Heart right ventricle (tissue), 16 donors: ENCODE measurements at regions not wholly inside any gene's neighbourhood (a gene's known extent, or its start where the extent isn't known, plus 50 kb on each side); places are given as distances from the start of the nearest gene placed in this dataset.

ENCODE experiments used
- ATAC-seq, 8 donors: fragments of 200-7000 bp; cut with Tn5 transposase; one replicate each; pipeline ENCODE4 v1.9.1; 2020; ENCODE audit warnings: mild to moderate bottlenecking in 8 of 8, moderate library complexity in 8 of 8, moderate number of reproducible peaks in 1 of 8
- DNase-seq, 2 donors: peaks; one replicate each; pipeline ENCODE4 v3.0.0-alpha.2; 2020
- H3K27ac ChIP-seq, 10 donors: fragments of 200-600 bp; sonication (generic) in 2 of 10; one replicate each; pipeline versions ENCODE4 v1.5.0 to v1.8.0; 2020 to 2022; ENCODE audit warnings: mild to moderate bottlenecking in 3 of 10
- H3K27me3 ChIP-seq, 7 donors: fragments of 200-600 bp; one replicate each; pipeline ENCODE4 v1.8.0; 2021 to 2022; ENCODE audit warnings: mild to moderate bottlenecking in 2 of 7
- H3K36me3 ChIP-seq, 9 donors: fragments of 200-600 bp; sonication (generic) in 1 of 9; one replicate each; pipeline versions ENCODE4 v1.5.0 to v1.8.0; 2020 to 2022; ENCODE audit warnings: mild to moderate bottlenecking in 2 of 9
- H3K4me1 ChIP-seq, 9 donors: fragments of 200-600 bp; sonication (generic) in 1 of 9; one replicate each; pipeline versions ENCODE4 v1.5.0 to v1.8.0; 2020 to 2022; ENCODE audit warnings: mild to moderate bottlenecking in 4 of 9
- H3K4me3 ChIP-seq, 10 donors: fragments of 200-600 bp; sonication (generic) in 2 of 10; one replicate each; pipeline versions ENCODE4 v1.5.0 to v1.8.0; 2020 to 2022; ENCODE audit warnings: mild to moderate bottlenecking in 7 of 10, moderate library complexity in 2 of 10
- H3K9me3 ChIP-seq, 11 donors: fragments of 200-600 bp in 10 of 11; sonication (generic) in 2 of 11; one replicate each; pipeline versions ENCODE4 v1.5.0 to v1.8.0; 2013 to 2022; ENCODE audit warnings: mild to moderate bottlenecking in 2 of 11, control low read depth in 1 of 11, moderate library complexity in 1 of 11
- CTCF ChIP-seq, 9 donors: fragments of 200-600 bp; sonication (generic) in 2 of 9; IDR thresholded peaks; one replicate each; pipeline versions ENCODE4 v1.5.0 to v1.8.0; 2021 to 2022; ENCODE audit warnings: antibody characterized with exemption in 9 of 9, mild to moderate bottlenecking in 5 of 9, moderate library complexity in 1 of 9
- WGBS, 2 donors: extraction: QIAGEN DNeasy Blood & Tissue Kit; methylation state at CpG; one replicate each; pipeline ENCODE4 v1.1.7; 2013; ENCODE audit warnings: inconsistent platforms in 1 of 2; 5-methylcytosine and 5-hydroxymethylcytosine counted together
- intact Hi-C, 10 donors: fragments of 100-400 bp; cut with DNase I; formaldehyde crosslinking; loops; one replicate each; pipeline versions ENCODE4 v1.11.1 to v1.14.2; 2022
- donor health status: Arrhythmogenic right ventricular cardiomyopathy.
- donor health status: ischemic (EF 13 %, LVEDD 7.1; RV severe dilation, severe dysfunction).
- donor health status: healthy with polysubstance abuse.
- donor health status: DM: no; HTN: yes; CAD: no.
- donor health status: DM: no; HTN: no; CAD: no.
- donor health status: ischemic (EF 25% LVEDD 6.9; RV normal size, moderate dysfunction).
- donor health status: ischemic (EF 25% LVEDD 5.7; RV mildly dilated, moderate dysfunction).
- donor health status: healthy.
- donor health status: DM: yes; HTN: yes; CAD: no.
- donor health status: Ischemic cardiomyopathy.
- donor health status: ischemic (EF 35%, LVEDD 5.7; RV mildly dilated, moderate dysfunction).
- donor health status: nonischemic (EF 11% LVEDD 7.7; RV severe dilation, severe dysfunction).
- donor health status: DM: yes; HTN: yes; CAD: no.
- donor health status: PGD.
- donor health status: ischemic (EF 29% LVEDD 5.4; RV normal size, mild dysfunction).
- donor health status: nonischemic (EF 23%, LVEDD 6.1; RV moderate dilation, normal function).

- peaks cover 0 to 10% (median 0%) of the 10 kb centered on the region in 11 donors for H3K9me3 ChIP-seq
- intact Hi-C loops, result no loop called here
- DNase-seq (no peak), ATAC-seq (no peak)
- peaks cover 0 to 6% (median 0%) of the 10 kb centered on the region in 9 donors for H3K4me1 ChIP-seq
- H3K27me3 ChIP-seq, result peaks cover 0 to 26% (median 15%) of the 10 kb centered on the region in 7 donors
- WGBS, 2 donors, result 96 to 97% methylated on average over 4 of the region's 4 CpGs
- H3K36me3 ChIP-seq, result no peaks in the 10 kb centered on the region
- no peak overlapping the region for H3K27ac ChIP-seq
- no peak overlapping the region for H3K4me3 ChIP-seq
- TF ChIP-seq CTCF (IDR thresholded peaks at IDR 0.05), result no peak
These were observed 116.6 kb downstream of the BUB3 start for GRCh38 chr10:123270806-123271205.

GRCh38 chr10:123272171-123272570 lies 118.0 kb downstream of the BUB3 start:
- ATAC-seq, result no peak
- 87 to 88% methylated on average over 4 of the region's 4 CpGs for WGBS, 2 donors

GRCh38 chr10:123274306-123275135 lies 120.3 kb downstream of the BUB3 start:
- DNase-seq (no peak), ATAC-seq (no peak)
- no peak overlapping the region for H3K27ac ChIP-seq
- peaks cover 0 to 9% (median 0%) of the 10 kb centered on the region in 11 donors for H3K9me3 ChIP-seq
- H3K36me3 ChIP-seq, result no peaks in the 10 kb centered on the region
- H3K4me3 ChIP-seq, result no peak overlapping the region
- peaks cover 0 to 26% (median 17%) of the 10 kb centered on the region in 7 donors for H3K27me3 ChIP-seq
- intact Hi-C loops, result no loop called here
- 37% methylated on average over 32 of the region's 32 CpGs for WGBS, 2 donors
- TF ChIP-seq CTCF (IDR thresholded peaks at IDR 0.05), result no peak
- peaks cover 0 to 6% (median 0%) of the 10 kb centered on the region in 9 donors for H3K4me1 ChIP-seq

More at GRCh38 chr10:123272171-123272570, 118.0 kb downstream of the BUB3 start:
- TF ChIP-seq CTCF (IDR thresholded peaks at IDR 0.05), result no peak
- peaks cover 0 to 11% (median 0%) of the 10 kb centered on the region in 11 donors for H3K9me3 ChIP-seq
- intact Hi-C loops, result no loop called here
- H3K27ac ChIP-seq, result no peak overlapping the region
- DNase-seq, result no peak
- no peaks in the 10 kb centered on the region for H3K36me3 ChIP-seq
- peaks cover 0 to 6% (median 0%) of the 10 kb centered on the region in 9 donors for H3K4me1 ChIP-seq
- H3K4me3 ChIP-seq, result no peak overlapping the region
- H3K27me3 ChIP-seq, result peaks cover 0 to 26% (median 17%) of the 10 kb centered on the region in 7 donors

- intact Hi-C loops, result no loop called here
- no peak for TF ChIP-seq CTCF (IDR thresholded peaks at IDR 0.05)
- H3K4me1 ChIP-seq, result peaks cover 0 to 6% (median 0%) of the 10 kb centered on the region in 9 donors
- peaks cover 0 to 9% (median 0%) of the 10 kb centered on the region in 11 donors for H3K9me3 ChIP-seq
- 14 to 22% methylated on average over 14 of the region's 14 CpGs for WGBS, 2 donors
- H3K27ac ChIP-seq, result no peak overlapping the region
- H3K36me3 ChIP-seq, result no peaks in the 10 kb centered on the region
- no peak overlapping the region for H3K4me3 ChIP-seq
- H3K27me3 ChIP-seq, result peaks cover 0 to 26% (median 17%) of the 10 kb centered on the region in 7 donors
- no peak for ATAC-seq
- DNase-seq, result no peak
These were observed 120.9 kb downstream of the BUB3 start for GRCh38 chr10:123275136-123275564.
